Neuronal stem cell (in vitro differentiated cells): ENCODE measurements at regions not wholly inside any gene's neighbourhood (a gene's known extent, or its start where the extent isn't known, plus 50 kb on each side); places are given as distances from the start of the nearest gene placed in this dataset.
"Not testable (repeated sequence)": the region's sequence is repeated elsewhere in the genome, so short reads cannot be mapped to it uniquely, and the experiment has no call there.

ENCODE experiments used
- DNase-seq: peaks from one replicate; pipeline ENCODE4 v3.0.0-alpha.2; 2013; ENCODE audit warnings: low spot score
- H2AFZ ChIP-seq: one replicate; pipeline ENCODE4 v1.6.1; 2013; ENCODE audit warnings: mild to moderate bottlenecking, low read length, inconsistent platforms
- H2AK5ac ChIP-seq: 2 replicates; pipeline ENCODE4 v1.6.1; 2013; ENCODE audit warnings: low read depth, mild to moderate bottlenecking, inconsistent platforms, low read length, moderate library complexity, mixed read lengths
- H2BK120ac ChIP-seq: 2 replicates; pipeline ENCODE4 v1.6.1; 2013; ENCODE audit warnings: low read depth, mild to moderate bottlenecking, inconsistent platforms, low read length, moderate library complexity, mixed read lengths
- H2BK12ac ChIP-seq: one replicate; pipeline ENCODE4 v1.6.1; 2013; ENCODE audit warnings: low read length, inconsistent platforms
- H2BK15ac ChIP-seq: 2 replicates; pipeline ENCODE4 v1.6.1; 2013; ENCODE audit warnings: mild to moderate bottlenecking, low read length, inconsistent platforms, mixed read lengths
- H2BK5ac ChIP-seq: one replicate; pipeline ENCODE4 v1.6.1; 2013; ENCODE audit warnings: inconsistent platforms, mild to moderate bottlenecking, low read length, moderate library complexity
- H3K14ac ChIP-seq: one replicate; pipeline ENCODE4 v1.6.1; 2013; ENCODE audit warnings: low read length, inconsistent platforms
- H3K18ac ChIP-seq: 2 replicates; pipeline ENCODE4 v1.6.1; 2013; ENCODE audit warnings: low read length, inconsistent platforms
- H3K23ac ChIP-seq: 2 replicates; pipeline ENCODE4 v1.6.1; 2013; ENCODE audit warnings: low read depth, mild to moderate bottlenecking, mixed read lengths, low read length, inconsistent platforms; ENCODE audit not compliant: poor library complexity
- H3K27ac ChIP-seq: replicated peaks from 3 replicates; pipeline ENCODE4 v1.5.1; 2013; ENCODE audit warnings: low read length, inconsistent platforms
- H3K27me3 ChIP-seq, 3 experiments: 2 replicates each; pipeline ENCODE4 v1.6.1; 2013; ENCODE audit warnings: low read length in 3 of 3, mild to moderate bottlenecking in 2 of 3, inconsistent platforms in 1 of 3, low read depth in 1 of 3, mixed read lengths in 1 of 3, moderate library complexity in 1 of 3; ENCODE audit not compliant: control insufficient read depth in 3 of 3, insufficient read depth in 3 of 3
- H3K36me3 ChIP-seq, 2 donors: replicated peaks in 1 of 2; 2 replicates each; pipeline ENCODE4 v1.6.1; 2013; ENCODE audit warnings: low read length in 2 of 2; ENCODE audit not compliant: control insufficient read depth in 2 of 2, insufficient read depth in 2 of 2
- H3K4ac ChIP-seq: 2 replicates; pipeline ENCODE4 v1.6.1; 2013; ENCODE audit warnings: inconsistent platforms, mild to moderate bottlenecking, low read length, moderate library complexity
- H3K4me1 ChIP-seq, 2 donors: 1 replicate in 1 of 2; 2 replicates in 1 of 2; pipeline ENCODE4 v1.6.1; 2013; ENCODE audit warnings: low read length in 2 of 2, low read depth in 1 of 2; ENCODE audit not compliant: control insufficient read depth in 2 of 2, insufficient read depth in 1 of 2
- H3K4me2 ChIP-seq: one replicate; pipeline ENCODE4 v1.6.1; 2013; ENCODE audit warnings: mild to moderate bottlenecking, low read length, inconsistent platforms; ENCODE audit not compliant: insufficient read depth, poor library complexity, severe bottlenecking
- H3K4me3 ChIP-seq, 2 donors: 2 replicates each; pipeline ENCODE4 v1.5.1; 2013; ENCODE audit warnings: low read length in 2 of 2, mild to moderate bottlenecking in 2 of 2, inconsistent platforms in 1 of 2, moderate library complexity in 1 of 2
- H3K79me1 ChIP-seq: one replicate; pipeline ENCODE4 v1.6.1; 2013; ENCODE audit warnings: low read depth, mild to moderate bottlenecking, inconsistent platforms, low read length, moderate library complexity
- H3K9ac ChIP-seq: one replicate; pipeline ENCODE4 v1.6.1; 2013; ENCODE audit warnings: mild to moderate bottlenecking, low read depth, low read length, inconsistent platforms; ENCODE audit not compliant: poor library complexity
- H3K9me3 ChIP-seq, 2 donors: replicated peaks in 1 of 2; 2 replicates each; pipeline versions ENCODE3 to v1.6.1; 2013; ENCODE audit warnings: low read length in 2 of 2, mild to moderate bottlenecking in 2 of 2, inconsistent platforms in 1 of 2, low read depth in 1 of 2, mixed read lengths in 1 of 2, moderate library complexity in 1 of 2; ENCODE audit not compliant: control insufficient read depth in 2 of 2, insufficient read depth in 1 of 2
- H4K8ac ChIP-seq: one replicate; pipeline ENCODE4 v1.6.1; 2013; ENCODE audit warnings: low read depth, mild to moderate bottlenecking, inconsistent platforms, low read length, moderate library complexity
- H4K91ac ChIP-seq: one replicate; pipeline ENCODE4 v1.6.1; 2013; ENCODE audit warnings: low read length, low read depth, mild to moderate bottlenecking, inconsistent platforms; ENCODE audit not compliant: poor library complexity
- WGBS, 2 donors: extraction: QIAGEN DNeasy Blood & Tissue Kit; methylation state at CpG; one replicate each; pipeline ENCODE4 v1.1.7; 2013; ENCODE audit warnings: missing lambda C conversion rate in 2 of 2, mixed read lengths in 1 of 2; ENCODE audit not compliant: insufficient read length in 2 of 2, insufficient replicate concordance in 1 of 2; ENCODE audit errors: extremely low coverage in 2 of 2; 5-methylcytosine and 5-hydroxymethylcytosine counted together

DNA sequence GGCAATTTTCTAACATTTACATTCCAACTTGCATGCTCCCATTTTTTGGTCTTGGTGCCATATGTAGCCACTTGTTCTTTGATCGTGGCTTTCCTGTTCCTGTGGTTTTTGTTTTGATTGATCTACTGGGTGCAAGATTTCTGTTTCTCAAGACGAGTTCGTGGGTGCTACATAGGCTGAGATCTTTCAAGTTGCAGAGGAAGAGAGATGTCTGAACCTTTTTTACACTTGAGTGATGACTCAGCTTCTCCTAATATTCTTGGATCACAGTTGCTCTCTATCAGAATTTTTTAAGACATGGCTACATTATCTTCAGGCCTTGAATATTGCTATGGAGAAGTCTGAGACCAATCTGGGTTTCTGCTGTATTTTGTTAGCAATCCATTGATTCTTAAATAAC is 85.1 kb downstream of the SRGAP2 start:
- H3K9ac ChIP-seq, H2BK15ac ChIP-seq, H3K4me1 ChIP-seq, H2AK5ac ChIP-seq, H3K4ac ChIP-seq, H4K91ac ChIP-seq, H3K27ac ChIP-seq, H3K4me2 ChIP-seq, H3K9me3 ChIP-seq, H3K14ac ChIP-seq, H3K79me1 ChIP-seq, H2BK120ac ChIP-seq, H2AFZ ChIP-seq, DNase-seq, H3K36me3 ChIP-seq, H3K18ac ChIP-seq, H3K27me3 ChIP-seq, H3K4me3 ChIP-seq, H2BK5ac ChIP-seq, H3K23ac ChIP-seq, H2BK12ac ChIP-seq, H4K8ac ChIP-seq: not testable (repeated sequence)
- no CpG with 5 or more reads among the region's 3 CpGs for WGBS, 2 donors

DNA sequence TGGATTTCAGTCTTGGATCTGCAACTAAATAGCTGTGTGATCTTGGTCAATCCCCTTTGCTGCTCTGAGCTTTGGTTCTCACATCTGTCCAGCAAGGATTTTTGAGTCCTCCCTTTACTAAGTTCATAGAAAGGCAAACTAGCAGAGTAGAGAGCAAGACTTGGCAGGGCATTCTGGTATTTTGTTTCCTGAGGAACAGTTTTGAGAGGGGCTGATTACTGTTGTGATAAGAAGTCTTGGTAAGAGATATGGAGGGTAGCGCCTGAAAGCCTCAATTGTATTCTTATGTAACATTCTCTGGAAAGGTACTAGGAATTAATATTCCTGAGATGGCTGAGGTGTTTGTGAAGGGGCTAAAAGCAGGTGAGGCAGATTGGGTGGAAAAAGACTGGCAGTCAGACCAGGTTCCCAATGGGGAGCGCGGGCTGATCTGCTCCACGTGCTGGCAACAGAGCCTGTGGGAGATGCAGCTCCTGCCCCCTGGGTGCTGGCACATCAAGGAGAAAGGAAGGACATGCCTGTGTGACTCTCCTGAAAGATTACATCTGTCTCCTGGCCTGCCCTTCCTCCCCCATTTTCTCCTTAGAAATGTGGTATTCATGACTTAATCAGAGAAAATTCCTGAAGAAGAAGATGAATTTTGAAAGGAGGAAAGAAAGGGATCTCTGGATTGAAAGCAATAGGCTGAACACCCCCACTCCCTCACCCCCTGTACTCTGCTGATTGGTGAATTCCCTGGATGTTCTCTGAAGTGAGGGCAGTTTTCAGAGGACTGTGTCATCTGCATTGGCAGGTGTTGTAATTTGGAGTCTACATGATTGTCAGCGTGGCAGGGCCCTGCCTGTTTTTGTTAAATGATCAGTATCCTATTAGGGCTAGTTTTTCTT is 94.0 kb downstream of the SRGAP2 start:
- H3K9ac ChIP-seq, H3K4me1 ChIP-seq, H4K8ac ChIP-seq, H3K14ac ChIP-seq, H2AK5ac ChIP-seq, H2BK12ac ChIP-seq, H3K27me3 ChIP-seq, H2BK5ac ChIP-seq, H3K79me1 ChIP-seq, H2BK15ac ChIP-seq, H3K4me2 ChIP-seq, H3K23ac ChIP-seq, DNase-seq, H3K18ac ChIP-seq, H3K4ac ChIP-seq, H4K91ac ChIP-seq, H3K4me3 ChIP-seq, H3K27ac ChIP-seq, H2BK120ac ChIP-seq, H3K36me3 ChIP-seq, H3K9me3 ChIP-seq, H2AFZ ChIP-seq: not testable (repeated sequence)
- WGBS, 2 donors: no CpG with 5 or more reads among the region's 5 CpGs

DNA sequence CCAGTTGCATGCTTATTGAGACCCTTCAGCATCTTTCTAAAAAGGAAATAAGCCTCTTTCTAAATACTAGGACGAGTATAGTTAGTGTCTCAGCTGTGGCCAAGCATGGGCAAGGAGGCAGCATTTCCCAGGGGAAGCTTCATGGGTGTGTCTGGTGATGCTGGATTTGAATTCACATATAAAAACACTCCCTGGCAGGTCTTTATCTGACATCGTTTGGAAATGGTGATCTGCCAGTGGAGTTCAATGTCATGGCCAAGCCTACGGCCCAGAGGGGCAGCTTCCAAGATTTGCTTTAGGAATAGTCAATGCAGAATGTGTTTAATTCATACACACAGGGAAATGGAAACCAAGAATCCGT is 94.7 kb downstream of the SRGAP2 start:
- not testable (repeated sequence) for DNase-seq, H3K4me2 ChIP-seq, H3K4me3 ChIP-seq, H3K36me3 ChIP-seq, H3K18ac ChIP-seq, H2BK120ac ChIP-seq, H2BK5ac ChIP-seq, H2BK12ac ChIP-seq, H4K91ac ChIP-seq, H4K8ac ChIP-seq, H2AK5ac ChIP-seq, H3K9ac ChIP-seq, H2AFZ ChIP-seq, H3K27me3 ChIP-seq, H2BK15ac ChIP-seq, H3K23ac ChIP-seq, H3K27ac ChIP-seq, H3K79me1 ChIP-seq, H3K4me1 ChIP-seq, H3K14ac ChIP-seq, H3K9me3 ChIP-seq, H3K4ac ChIP-seq
- no CpG with 5 or more reads among the region's 4 CpGs for WGBS, 2 donors

DNA sequence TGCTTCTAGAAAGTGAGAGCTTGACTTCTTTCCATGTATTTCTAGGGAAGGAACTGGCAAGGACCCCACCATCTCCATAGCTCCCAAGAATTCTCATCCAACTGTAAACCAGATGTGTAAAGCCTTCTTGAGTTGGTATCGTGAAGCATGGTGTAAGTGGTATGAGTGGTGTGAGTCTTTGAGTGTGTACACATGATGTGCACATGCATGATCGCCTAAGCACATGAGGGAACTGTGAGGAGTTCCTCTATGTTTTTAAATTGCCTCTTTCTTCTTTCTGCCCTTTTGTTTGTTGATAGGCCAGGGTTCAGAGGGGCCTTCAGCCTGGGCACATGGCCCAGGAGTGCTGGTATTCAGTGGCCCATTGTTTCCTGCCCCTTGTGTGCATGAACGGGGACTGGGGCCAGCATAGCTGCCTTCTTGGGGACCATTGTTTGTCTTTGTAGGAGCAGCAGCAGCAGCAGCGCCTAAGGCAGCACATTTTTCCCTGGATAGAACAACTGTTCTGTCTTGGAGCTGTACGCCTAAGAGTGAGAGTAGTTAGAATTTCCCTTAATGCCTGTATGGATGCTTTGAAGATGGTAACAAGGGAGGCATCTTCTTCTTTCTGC is 95.9 kb downstream of the SRGAP2 start:
- H4K91ac ChIP-seq, H2BK15ac ChIP-seq, H2BK5ac ChIP-seq, H3K18ac ChIP-seq, H3K36me3 ChIP-seq, H4K8ac ChIP-seq, H2BK12ac ChIP-seq, H3K4me2 ChIP-seq, H3K4me3 ChIP-seq, H3K27me3 ChIP-seq, H3K79me1 ChIP-seq, H3K27ac ChIP-seq, H2AFZ ChIP-seq, H3K9me3 ChIP-seq, H3K23ac ChIP-seq, H3K9ac ChIP-seq, DNase-seq, H2AK5ac ChIP-seq, H2BK120ac ChIP-seq, H3K14ac ChIP-seq, H3K4ac ChIP-seq, H3K4me1 ChIP-seq: not testable (repeated sequence)
- no CpG with 5 or more reads among the region's 5 CpGs for WGBS, 2 donors
